ENCODE measurements at regions not wholly inside any gene's neighbourhood (a gene's known extent, or its start where the extent isn't known, plus 50 kb on each side); places are given as distances from the start of the nearest gene placed in this dataset.
"Not testable (repeated sequence)": the region's sequence is repeated elsewhere in the genome, so short reads cannot be mapped to it uniquely, and the experiment has no call there.

DNA sequence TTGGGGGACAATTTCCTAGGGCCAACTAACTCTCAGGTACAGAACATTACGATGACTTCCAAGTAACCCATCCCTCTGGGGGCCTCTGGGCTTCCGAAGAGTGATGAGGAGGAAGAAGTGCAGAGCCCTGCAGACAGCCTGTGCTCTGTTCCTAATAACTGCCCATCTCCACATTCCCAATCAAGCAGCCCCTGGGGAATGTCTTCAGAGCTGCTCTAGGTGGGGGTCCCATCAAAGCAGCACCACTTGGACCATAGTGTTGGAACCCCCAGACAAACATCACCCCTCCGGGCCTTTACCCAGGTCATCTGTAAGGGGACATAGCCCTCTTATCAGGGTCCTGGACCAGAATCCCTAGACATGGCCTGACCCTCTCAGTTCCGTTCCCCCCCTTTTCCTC is 357.3 kb downstream of the NPHP4 start:
- no peak for DNase-seq (ENCODE audit: low spot score)

DNA sequence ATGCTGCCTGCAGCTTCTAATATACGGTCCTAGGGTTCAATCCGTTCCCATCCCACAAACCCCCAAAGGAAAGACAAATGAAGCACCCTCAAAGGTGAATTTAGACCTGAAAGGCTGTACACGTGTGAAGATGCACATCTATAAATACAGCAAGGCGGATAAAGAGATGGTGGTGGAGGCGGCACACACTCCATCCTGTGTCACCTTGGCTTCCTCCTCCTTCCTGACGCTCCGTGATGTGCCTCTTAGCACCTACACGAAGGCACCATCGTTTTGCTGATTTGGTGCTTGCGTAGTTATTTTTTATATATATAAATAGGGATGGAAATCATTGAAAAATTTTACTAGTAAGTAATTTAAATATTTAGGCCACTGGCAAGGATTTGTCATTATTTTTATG is 359.4 kb downstream of the NPHP4 start:
- no peak for DNase-seq (ENCODE audit: low spot score)

DNA sequence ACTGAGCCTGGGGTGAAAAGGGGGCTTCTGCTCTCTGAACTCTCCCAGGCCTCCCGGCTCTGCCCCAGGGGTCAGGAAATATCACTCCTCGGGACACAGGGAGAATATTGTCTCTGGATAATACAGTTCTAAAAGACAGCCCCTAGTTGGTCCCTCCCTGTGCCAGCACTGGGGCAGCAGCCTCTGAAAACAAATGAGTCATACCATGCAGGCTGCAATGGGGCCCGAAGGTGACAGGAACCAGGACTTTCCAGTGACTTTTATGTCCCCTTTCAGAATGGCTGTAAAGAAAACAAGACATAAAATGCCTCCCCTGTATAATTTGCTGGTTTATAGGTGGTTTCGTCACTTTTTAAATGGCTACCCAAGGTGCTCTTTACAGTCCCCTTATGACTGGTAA is 360.0 kb downstream of the NPHP4 start:
- DNase-seq (ENCODE audit: low spot score) = no peak

DNA sequence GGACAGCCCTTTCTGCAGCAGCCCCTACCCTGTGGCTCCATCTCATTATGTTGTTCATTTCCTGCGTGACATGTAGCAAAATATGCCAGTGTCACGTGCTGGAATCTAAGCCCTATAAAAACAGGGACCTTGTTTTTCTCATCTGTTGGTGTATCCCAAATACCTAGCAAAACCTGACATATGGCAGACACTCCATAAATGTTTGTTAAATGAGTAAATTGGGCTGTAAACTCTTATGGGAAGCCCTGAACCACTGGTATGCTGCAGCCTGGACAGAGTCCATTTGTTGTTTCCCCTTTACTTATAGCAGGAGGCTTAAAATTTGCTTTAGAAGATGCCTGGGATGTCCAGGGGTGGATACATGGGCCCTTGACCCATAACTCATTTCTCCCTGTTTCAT is 363.8 kb downstream of the NPHP4 start:
- no peak for DNase-seq (ENCODE audit: low spot score)

DNA sequence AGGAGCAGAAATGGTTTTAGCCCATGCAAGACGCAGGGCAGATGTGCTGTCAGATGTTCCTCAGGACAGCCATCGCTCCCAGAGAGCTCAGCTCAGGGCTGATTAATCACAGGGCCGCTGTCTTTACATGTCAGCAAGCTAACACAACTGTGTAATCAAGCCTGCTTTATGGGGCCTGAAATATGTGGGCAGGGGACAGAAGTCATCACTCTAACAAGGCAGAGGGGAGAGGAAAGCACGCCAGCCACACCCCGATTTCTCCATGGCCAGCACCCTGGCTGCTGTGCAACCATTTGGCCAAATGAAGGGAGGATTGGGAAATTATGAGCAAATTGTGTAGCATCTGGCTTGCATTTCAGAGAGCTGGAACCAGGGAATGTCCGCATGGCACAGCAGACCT is 368.8 kb downstream of the NPHP4 start:
- no peak for DNase-seq (ENCODE audit: low spot score)

DNA sequence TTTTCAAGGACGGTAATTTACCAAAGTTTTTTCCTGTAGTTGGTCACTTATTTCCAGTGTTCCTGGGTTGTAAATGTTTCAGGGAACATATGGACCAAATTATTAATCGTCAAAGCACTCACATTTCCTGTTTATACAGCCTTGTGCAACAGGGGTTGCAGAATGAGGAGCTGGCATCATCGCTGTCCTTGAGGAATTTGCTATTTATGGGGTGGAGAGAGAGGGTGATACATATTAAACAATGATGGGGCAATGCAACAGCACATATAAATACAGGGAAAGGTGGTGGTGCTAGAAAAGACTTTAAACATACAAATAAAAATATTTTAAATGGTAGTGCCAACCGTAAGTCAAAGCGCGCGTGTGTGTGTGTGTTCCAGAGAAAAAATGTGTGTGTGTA is 369.8 kb downstream of the NPHP4 start:
- no peak for DNase-seq (ENCODE audit: low spot score)

DNA sequence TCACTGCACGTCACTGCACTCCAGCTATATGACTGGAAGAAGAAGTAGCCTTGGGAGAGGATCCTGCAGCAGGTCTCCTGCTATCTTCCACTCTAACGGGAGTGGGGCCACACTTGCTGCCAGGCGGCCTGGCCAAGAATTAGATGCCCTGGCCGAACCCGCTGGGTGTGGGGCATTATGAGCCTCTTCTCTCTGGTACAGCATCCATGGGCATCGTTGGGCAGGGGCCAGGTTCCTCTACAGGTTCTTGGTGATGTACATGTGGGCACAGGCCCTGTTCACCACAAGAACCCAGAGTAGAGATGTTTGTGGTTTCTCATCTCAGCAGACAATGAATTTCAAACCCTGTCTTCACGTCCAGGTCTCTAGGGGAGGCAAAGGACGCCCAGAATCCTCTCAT is 370.5 kb downstream of the NPHP4 start:
- no peak for DNase-seq (ENCODE audit: low spot score)

DNA sequence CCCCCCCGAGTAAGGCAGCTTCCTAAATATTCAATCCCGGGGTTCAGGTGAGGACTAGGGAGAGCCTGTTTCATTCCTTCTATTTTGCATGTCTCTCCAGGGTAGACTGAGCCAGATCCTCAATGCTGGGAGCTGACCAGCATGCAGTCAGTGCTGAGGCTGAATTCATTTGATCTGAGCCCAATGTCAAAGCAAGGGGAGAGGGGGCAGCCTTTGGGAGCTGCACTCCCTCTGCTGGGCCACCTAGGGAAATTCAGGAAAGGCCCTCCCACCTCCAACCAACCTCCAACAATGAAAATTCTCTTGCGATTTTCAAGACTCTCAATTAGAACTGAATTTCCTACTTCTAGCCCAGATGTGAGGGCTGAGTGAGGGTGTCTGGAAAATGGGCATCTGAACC is 371.2 kb downstream of the NPHP4 start:
- DNase-seq (ENCODE audit: low spot score) = peak; percentile 23

DNA sequence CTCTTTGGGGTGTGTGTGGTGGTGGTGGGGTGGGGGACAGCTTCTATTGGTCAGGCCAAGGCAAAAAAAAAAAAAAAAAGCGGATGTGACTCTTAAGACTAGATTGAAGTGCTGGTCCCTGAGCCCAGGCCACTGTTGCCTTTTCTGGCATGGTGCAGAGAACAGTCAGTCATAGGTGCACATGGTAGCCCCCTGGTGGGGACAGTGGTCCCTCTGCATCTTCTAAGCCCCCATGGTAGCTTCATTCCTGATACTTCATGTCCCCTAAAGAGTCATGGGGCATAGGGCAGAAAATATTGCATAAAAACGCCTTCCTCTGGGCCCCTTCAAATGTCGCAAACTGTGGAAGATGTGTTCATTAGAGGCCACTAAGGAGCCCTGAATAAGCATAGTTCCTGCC is 371.8 kb downstream of the NPHP4 start:
- no peak for DNase-seq (ENCODE audit: low spot score)

DNA sequence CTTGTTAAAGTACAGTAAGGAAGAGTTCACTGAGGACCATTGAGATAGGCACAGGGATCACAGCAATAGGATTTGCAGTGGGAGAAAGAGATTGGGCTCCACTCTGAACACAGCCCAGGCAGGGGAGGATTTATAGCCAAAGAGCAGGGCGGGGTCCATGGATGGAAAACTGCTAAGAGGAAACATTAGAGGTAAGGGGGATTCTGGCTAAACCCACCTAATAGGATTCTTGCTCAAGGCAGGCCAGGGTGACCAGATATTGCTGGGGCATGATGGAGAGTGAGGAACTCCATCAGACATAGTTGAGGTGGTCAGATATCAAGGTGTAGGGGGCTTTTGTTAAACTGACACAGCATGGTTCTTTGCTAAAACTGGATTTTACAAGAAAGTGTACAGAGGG is 372.8 kb downstream of the NPHP4 start:
- no peak for DNase-seq (ENCODE audit: low spot score)

DNA sequence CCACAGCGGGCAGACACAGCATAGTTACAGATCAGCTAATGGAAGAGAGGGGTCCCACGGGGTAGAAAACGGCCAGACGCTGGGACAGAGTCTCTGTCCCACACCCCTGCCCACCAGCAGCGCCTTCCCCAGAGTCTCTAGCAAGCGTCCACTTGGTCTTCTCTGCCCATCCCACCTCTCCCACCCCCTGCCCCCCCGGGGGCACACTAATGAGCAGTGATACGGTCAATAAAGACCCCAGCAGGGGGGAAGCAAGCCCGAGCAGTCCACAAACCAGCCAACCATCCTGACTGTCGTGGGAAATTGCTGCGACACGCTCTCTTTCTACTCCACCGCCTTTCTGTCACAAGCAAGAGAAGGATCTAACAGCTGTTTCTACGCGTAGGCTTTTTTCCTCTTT is 374.7 kb downstream of the NPHP4 start:
- no peak for DNase-seq (ENCODE audit: low spot score)

DNA sequence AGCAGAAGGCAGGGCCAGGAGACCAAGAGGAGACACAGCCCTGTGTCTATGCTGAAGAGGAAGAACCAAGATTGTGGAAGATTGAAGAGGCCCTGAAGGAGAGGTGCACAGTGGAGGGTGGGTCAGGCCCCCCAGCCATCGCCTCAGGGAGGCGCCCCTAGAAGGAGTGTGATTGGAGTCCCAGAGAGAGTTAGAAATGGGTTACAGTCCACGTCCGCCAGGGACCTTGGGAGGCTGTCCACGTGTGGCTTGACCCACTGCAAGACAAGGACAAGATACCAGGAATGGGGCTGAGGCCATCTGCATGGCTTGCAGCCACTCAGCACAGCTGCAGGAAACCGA is 375.1 kb downstream of the NPHP4 start:
- no peak for DNase-seq (ENCODE audit: low spot score)

DNA sequence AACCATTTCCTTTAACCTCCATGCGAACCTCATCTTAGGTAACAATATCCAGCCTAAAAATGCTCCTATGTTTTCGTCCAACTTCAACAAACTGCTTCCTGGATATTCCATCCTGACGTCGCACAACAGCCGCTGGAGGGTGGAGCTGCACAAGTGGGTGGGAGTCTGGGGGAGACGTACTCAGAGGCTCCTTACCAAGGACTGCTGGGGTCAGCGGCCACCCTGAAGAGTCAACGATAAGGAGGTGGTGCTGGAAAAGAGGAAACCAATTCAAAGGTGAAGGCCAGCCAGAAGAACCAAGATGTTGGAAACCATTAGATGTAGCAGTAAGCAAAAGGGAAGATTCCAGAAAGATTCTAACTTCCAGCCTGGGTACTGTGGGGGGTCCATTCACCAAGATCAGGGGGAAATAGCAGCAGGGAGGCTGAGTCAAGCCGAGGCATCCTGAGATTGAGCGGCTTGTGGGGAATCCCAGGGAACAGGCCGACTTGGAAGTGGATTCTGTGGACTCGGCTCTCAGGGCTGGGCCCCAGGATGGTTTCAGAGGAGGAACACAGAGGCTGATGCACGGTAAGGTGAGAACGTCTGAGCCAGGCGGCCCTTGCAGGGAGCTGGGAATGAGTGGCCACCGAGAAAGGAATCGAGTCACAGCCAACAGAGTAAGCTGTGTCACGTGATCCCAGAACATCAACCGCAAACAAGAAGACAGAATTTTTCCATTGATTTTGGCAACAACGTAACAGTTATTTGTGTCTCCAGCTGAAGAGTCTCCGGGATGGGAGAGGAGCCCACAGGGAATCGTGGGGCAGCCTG is 375.7 kb downstream of the NPHP4 start:
- no peak for DNase-seq (ENCODE audit: low spot score)

DNA sequence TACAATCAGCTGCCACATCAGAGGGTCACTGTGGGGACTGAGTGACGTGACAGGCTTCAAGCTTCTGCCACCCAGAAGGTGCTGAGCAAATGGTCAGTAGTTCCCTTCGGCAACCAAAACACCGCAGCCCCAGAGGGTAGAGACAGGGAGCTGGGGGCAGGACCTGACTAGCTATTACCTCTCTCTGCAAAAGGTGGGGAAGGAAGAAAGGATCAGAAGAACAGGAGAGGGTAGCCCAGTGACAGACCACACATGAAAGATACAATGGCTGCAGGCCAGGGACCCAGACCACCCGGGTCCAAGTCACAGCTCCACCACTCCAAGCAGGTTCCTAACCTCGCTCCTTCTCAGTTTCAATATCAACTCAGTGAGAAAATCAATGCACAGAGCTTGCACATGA is 377.1 kb downstream of the NPHP4 start:
- no peak for DNase-seq (ENCODE audit: low spot score)

DNA sequence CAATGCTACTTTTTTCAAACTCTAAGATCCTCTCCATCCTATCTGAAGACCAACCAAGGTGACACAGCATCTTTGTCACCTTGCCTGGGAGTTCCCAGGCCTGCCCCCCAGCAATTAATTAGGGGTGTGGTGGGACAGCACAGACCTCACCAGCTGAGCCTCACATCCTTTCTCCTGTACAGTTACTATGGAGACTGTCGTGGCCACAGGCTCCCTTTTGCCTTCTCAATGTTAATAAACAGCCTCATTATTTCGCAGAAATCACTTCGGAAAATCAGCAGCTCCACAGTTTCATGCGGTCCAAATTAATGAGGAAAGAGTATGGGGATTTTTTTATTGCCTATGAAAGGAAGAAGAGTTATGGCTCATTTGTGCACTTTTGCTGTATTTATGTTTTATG is 378.3 kb downstream of the NPHP4 start:
- no peak for DNase-seq (ENCODE audit: low spot score)

DNA sequence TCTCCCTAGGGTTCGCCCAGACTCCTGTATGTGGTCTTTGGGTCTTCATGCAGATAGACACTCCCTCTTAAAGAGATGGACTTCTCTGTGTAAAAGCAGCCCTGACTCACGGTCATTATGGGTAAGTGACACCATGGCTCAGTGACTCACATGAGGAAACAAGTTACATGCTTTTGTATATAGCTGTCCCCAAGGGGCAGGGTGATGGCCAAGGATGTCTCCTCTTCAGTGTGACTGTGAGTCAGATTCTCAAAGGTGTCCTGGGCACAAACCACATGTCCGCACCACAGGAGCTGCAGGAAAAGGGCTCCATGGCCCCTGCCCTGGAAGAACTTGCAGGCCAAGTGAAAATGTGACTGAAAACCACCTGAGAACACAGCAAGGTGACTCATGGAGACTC is 380.4 kb downstream of the NPHP4 start:
- DNase-seq (ENCODE audit: low spot score) = peak; percentile 89

DNA sequence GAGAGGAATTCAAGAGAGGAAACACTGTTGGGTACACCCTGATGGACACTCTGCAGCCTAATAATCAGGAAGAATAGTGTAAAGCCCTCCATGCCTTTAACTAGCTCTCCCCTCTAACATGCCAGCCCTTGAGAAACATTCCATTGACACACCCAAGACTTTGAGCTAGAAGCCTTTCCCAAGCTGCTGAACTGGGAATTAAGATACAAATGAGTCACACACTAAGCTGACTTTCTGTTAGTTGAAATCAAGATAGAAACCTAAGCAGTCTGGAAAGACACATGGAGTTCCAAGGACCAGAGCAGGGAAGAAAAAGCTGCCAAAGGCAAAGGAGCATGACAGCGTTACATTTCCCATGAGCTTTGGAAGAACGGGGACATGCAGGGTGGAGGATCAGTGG is 380.8 kb downstream of the NPHP4 start:
- DNase-seq (ENCODE audit: low spot score) = peak; percentile 47

DNA sequence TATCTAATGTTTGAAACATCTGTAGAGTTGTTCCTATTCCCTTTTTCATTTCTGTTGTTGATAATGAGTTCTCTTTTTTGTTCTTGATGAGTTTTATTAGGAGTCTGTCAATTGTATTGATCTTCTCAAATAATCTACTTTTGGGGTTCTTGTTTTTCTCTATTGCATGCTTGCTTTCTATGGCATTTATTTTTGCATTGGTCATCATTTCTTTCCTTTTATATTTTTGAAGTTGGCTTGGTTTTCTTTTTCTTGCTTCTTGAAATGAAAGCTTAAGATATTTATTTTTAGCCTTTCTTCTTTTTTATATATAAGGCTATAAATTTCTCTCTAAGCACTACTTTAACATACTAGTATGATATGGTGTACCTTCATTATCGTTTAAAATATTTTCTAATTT is 381.8 kb downstream of the NPHP4 start:
- no peak for DNase-seq (ENCODE audit: low spot score)

DNA sequence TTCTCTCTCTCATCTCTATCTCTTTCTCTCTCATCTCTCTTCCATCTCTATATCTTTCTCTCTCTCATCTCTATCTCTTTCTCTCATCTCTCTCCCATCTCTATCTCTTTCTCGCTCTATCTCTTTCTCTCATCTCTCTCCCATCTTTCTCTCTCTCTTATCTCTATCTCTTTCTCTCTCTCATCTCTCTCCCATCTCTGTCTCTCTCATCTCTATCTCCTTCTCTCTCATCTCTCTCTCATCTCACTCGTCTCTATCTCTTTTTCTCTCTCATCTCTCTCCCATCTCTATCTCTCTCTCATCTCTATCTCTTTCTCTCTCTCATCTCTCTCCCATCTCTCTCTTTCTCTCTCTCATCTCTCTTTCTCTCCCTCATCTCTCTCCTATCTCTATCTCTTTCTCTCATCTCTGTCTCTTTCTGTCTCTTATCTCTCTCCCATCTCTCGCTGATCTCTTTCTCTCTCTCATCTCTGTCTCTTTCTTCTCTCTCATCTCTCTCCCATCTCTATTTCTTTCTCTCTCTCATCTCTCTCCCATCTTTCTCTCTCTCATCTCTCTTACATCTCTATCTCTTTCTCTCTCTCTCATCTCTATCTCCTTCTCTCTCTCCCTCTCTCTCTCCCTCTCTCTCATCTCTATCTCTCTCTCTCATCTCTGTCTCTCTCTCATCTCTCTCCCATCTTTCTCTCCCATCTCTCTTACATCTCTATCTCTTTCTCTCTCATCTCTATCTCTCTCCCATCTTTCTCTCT is 388.7 kb downstream of the NPHP4 start:
- no peak for DNase-seq (ENCODE audit: low spot score)

DNA sequence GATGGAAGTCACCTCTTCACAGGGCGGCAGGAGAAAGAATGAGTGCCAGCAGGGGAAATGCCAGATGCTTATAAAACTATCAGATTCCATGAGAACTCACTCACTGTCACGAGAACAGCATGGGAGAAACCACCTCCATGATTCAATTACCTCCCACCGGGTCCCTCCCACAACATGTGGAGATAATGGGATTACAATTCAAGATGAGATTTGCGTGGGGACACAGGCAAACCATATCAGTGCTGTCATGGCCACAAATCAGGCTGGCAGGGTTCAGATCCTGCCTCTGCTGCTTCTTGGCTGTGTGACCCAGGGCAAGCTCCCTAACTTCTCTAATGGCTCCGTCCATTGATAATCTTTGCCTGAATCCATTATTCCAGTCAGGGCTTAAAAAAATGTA is 389.5 kb downstream of the NPHP4 start:
- not testable (repeated sequence) for DNase-seq (ENCODE audit: low spot score)

DNA sequence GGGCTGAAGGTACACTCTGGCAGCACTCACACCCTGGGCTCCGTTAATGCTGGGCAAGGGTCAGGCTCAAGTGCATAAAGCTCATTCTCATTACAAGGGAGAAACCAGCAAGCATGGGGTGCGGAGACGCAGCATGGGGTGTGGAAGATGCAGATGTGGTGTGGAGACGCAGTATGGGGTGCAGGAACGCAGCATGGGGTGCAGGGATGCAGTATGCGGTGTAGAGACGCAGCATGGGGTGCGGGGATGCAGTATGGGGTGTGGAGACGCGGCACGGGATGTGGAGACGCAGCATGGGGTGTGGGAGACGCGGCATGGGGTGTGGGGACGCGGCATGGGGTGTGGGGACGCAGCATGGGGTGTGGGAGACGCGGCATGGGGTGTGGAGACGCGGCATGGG is 390.7 kb downstream of the NPHP4 start:
- DNase-seq (ENCODE audit: low spot score) = no peak

DNA sequence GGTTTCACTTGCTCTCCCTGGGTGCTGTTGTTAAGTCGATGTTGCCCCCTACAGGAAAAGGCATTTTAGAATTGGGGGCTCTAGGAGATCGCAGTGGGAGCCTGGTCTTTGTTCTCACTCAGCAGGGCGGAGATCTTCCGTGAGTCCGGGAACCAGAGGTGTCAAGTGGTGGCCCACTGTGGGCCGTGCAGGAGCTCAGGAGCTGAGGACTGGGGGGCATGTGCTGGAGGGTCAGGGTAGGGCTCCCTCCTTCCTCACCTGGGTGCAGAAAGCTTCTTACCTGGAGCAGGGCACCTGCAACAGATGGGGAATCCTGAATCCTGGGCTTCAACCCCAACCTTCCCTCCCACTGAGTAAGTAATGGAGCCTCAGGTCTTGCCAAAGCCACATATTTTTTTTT is 392.7 kb downstream of the NPHP4 start:
- no peak for DNase-seq (ENCODE audit: low spot score)

DNA sequence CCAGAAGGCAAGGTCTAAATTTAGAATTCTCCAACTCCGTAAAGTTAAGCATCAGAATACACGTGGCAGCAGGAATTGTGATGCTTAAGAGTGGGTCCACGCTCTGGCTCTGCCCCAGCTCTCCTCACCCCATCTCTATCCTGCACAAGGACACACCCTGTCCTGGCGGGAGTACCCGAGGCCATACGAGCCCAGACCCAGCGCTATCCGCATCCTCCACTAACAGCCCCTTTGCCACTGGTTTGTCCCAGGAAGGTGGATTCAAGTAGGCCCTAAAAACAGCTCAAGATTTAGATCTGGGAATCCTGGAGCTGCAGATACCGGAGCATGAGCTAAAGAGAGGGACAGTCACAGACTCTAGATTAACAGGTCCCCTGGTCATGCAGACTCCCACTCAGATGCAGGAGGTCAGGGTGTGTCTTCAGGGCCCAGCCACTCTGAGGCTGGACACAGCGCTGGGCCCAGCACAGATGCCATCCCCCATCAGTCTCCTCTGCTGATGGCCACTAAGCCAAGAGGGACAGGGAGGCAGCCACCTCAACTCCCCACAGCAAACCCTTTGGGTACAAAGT is 393.3 kb downstream of the NPHP4 start:
- DNase-seq (ENCODE audit: low spot score) = no peak
